Astrocyte of the spinal cord (primary cell): ENCODE measurements at regions not wholly inside any gene's neighbourhood (a gene's known extent, or its start where the extent isn't known, plus 50 kb on each side); places are given as distances from the start of the nearest gene placed in this dataset.

Experiments used
- DNase-seq: peaks from one replicate; pipeline ENCODE4 v3.0.0; 2011; ENCODE audit warnings: low read depth, low spot score
- H3K4me3 ChIP-seq: 2 replicates; pipeline ENCODE4 v1.5.1; 2011; ENCODE audit warnings: low read depth, mild to moderate bottlenecking, low read length, moderate library complexity
- in situ Hi-C: cut with HindIII; loops from 2 replicates; pipeline ENCODE4 v1.10.0; 2017; ENCODE audit warnings: low sequenced_read_pairs
- TF ChIP-seq, protein P1 (sequence below): IDR thresholded peaks from 2 replicates; pipeline ENCODE4 v1.5.1; 2012; ENCODE audit warnings: low read depth, mild to moderate bottlenecking, low read length, inconsistent platforms

DNA sequence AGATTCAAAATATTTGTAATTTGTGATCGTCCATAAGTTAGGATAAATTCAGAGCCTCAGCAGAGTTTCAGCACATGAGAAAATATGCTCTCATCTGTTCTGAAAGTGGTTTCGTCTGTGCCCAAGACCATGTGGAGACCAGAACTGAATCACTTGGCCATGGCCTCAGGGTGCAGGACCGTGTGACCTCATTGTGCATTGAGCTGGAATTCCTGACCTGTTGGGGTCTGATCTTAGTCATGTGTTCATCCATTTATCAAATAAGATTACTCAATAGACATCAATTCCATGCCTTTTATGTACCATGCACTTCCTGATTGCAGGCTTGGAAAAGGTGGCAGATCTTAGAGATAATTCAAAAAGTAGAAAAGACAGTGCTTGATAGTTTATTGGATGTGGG lies 680.5 kb downstream of the QKI start:
- in situ Hi-C loops: no loop called here

DNA sequence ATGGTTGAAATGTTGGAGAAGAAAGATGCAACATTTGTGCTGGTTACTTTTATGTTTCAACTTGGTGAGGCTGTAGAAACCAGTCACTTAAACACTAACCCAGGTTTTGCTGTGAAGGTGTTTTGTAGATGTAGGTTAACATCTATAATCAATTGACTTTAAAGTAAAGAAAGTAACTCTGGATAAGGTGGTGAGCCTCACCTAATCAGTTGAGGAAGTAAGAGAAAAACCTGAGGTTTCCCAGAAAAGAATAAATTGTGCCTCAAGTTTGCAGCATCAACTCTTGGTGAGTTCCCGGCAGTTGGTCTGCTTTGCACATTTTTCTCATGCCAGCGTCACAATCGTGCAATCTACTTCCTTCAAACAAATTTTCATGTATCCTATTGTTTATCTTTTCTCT lies 673.4 kb downstream of the QKI start:
- TF ChIP-seq, protein P1, sequence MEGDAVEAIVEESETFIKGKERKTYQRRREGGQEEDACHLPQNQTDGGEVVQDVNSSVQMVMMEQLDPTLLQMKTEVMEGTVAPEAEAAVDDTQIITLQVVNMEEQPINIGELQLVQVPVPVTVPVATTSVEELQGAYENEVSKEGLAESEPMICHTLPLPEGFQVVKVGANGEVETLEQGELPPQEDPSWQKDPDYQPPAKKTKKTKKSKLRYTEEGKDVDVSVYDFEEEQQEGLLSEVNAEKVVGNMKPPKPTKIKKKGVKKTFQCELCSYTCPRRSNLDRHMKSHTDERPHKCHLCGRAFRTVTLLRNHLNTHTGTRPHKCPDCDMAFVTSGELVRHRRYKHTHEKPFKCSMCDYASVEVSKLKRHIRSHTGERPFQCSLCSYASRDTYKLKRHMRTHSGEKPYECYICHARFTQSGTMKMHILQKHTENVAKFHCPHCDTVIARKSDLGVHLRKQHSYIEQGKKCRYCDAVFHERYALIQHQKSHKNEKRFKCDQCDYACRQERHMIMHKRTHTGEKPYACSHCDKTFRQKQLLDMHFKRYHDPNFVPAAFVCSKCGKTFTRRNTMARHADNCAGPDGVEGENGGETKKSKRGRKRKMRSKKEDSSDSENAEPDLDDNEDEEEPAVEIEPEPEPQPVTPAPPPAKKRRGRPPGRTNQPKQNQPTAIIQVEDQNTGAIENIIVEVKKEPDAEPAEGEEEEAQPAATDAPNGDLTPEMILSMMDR: no peak
- in situ Hi-C loops: no loop called here
- no peak for DNase-seq
- no peak overlapping the region for H3K4me3 ChIP-seq

More for the DNA sequence above, 680.5 kb downstream of the QKI start:
- peak; percentile 32 for DNase-seq
- H3K4me3 ChIP-seq: no peak overlapping the region
- TF ChIP-seq, protein P1: no peak

DNA sequence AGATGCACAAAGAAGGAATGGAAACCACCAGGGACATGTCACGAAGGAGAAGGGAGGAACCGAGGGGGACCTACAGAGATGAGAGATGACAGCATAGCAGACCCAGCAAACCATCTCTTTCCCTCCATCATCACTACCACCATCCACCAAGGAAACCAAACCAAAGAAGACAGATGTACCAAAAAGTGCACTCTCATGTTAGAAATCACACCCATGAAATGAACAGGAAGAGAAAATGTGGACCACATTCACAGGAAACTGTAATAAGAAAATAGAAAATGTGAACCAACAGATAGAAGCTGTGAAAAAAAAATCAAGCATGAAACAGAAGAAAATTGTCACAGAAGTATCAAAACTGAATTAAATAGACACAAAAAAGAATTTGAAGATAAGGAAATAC lies 672.7 kb downstream of the QKI start:
- TF ChIP-seq, protein P1: no peak
- no peak overlapping the region for H3K4me3 ChIP-seq
- DNase-seq: no peak
- in situ Hi-C loops: no loop called here

DNA sequence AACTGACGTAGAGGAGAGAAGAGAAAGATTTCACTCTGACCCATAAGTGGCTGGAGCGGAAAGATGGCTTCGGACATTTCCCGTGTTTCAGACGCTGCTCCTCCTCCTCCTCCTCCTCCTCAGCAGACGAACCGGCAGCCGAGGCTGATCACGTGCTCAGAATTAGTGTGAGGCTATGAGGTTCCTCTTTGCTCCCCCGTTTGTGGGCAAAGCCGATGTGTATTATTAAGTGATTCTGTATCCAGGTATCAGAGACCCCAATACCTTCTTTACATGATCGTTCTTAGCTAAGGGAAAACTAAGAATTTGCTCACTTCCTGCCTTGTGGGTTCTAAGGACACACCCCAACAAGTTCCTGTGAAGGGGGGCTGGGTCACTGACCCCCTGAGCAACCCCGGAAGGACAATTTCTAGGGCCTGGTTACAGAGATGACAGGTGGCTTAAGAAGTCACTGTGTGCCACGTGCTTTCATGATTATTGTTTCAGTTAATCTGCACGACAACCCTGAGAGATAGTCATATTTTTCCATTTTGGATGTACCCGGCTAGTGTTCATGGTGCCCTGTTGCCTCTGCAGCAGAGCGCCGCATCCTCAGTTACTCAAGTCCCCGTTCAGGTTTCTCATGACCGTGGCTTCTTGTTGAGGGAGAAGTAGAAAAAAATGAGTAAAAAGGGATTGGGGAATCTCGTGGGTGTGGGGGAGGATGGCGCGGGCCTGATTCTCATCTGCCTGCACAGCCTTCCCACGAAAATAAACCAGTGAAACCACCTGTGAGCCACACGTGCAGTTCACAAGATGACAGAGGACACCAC lies 671.8 kb downstream of the QKI start:
- TF ChIP-seq, protein P1: no peak
- no peak for DNase-seq
- in situ Hi-C loops: no loop called here
- H3K4me3 ChIP-seq: no peak overlapping the region

DNA sequence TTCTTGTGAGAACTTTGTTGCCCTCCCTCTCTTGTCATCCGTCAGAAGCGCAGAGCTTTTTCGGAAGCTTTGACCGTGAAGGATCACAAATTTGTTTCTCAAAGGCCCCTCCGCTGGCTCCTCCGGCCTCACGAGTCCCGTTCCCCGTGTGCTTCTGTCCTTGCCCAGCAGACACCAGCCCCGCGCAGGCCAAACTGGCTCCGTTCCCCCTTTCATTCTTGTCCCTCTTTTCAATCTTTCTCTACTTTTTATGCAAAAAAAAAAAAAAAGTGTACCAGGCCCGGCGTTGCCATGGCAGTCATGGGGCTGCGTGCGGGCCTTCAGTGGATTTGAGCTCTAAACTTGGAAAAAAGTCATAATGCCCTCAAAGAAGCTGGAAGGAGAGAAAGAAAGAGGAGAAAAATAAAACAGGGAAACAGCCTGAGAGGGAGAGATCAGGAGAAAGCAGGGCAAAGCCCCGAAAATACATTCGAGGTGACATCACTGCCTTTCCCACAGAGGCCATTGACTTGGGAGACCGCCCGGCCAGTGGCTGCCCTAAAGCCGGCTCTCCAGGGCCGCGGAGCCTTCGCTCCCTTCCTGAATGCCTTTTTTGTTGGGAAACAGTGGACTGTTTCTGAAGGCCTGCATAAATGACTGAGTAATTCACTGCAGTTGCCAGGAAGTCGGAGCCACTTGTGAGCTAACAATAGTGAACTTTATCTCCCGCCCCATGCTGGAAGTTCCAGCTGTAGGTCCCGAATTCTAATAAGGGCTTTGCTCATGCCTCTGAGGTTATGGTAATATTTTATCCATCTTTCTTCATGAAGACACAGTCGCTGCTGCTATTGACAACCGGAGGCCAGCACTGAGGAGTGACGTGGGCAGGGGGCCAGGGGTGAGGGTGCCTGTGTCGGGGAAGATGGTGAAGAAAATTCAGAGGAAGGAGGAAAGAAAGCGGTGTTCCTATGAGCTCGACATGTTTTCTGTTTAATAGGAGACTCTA lies 670.9 kb downstream of the QKI start:
- peak; percentile 94 for DNase-seq
- TF ChIP-seq, protein P1: no peak
- no peak overlapping the region for H3K4me3 ChIP-seq
- in situ Hi-C loops: no loop called here

DNA sequence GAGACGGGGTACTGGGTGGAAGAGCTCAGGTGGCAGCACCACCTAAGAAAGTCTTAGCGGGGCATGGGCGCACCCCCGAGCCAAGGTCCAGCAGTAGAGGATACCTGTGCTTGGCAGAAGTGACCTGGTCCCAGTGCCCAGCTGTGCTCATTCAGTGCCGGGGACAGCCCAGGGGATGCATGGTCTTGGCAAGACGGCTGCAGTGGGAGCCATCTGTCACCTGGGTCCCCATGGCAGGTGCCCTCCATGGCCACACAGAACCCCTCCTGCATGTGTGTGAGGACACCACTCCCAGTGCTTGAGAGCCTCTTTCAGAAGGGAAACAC lies 664.7 kb downstream of the QKI start:
- TF ChIP-seq, protein P1: no peak
- DNase-seq: no peak
- H3K4me3 ChIP-seq: no peak overlapping the region
- in situ Hi-C loops: no loop called here
